Thymus (tissue), 11 donors: ENCODE measurements at regions not wholly inside any gene's neighbourhood (a gene's known extent, or its start where the extent isn't known, plus 50 kb on each side); places are given as distances from the start of the nearest gene placed in this dataset.

Experiments
- DNase-seq, 9 donors: peaks; one replicate each; pipeline ENCODE4 v3.0.0-alpha.2; 2013; ENCODE audit warnings: low spot score in 9 of 9, low read depth in 6 of 9, missing footprints in 1 of 9
- H3K27ac ChIP-seq, 2 donors: one replicate each; pipeline ENCODE4 v1.5.1; 2013; ENCODE audit warnings: control low read depth in 1 of 2, low read depth in 1 of 2, low read length in 1 of 2, mild to moderate bottlenecking in 1 of 2, moderate library complexity in 1 of 2
- H3K27me3 ChIP-seq, 2 donors: one replicate each; pipeline ENCODE4 v1.5.1; 2013; ENCODE audit warnings: low read length in 1 of 2; ENCODE audit not compliant: control insufficient read depth in 2 of 2, insufficient read depth in 1 of 2
- H3K36me3 ChIP-seq, 2 donors: one replicate each; pipeline ENCODE4 v1.5.1; 2013; ENCODE audit warnings: low read length in 1 of 2, mild to moderate bottlenecking in 1 of 2, moderate library complexity in 1 of 2; ENCODE audit not compliant: control insufficient read depth in 2 of 2, insufficient read depth in 2 of 2
- H3K4me1 ChIP-seq, 2 donors: one replicate each; pipeline ENCODE4 v1.5.1; 2013; ENCODE audit warnings: low read length in 2 of 2; ENCODE audit not compliant: control insufficient read depth in 2 of 2, insufficient read depth in 2 of 2
- H3K4me3 ChIP-seq, 2 donors: one replicate each; pipeline ENCODE4 v1.5.1; 2013; ENCODE audit warnings: low read length in 2 of 2, control low read depth in 1 of 2, mild to moderate bottlenecking in 1 of 2
- H3K9me3 ChIP-seq, 2 donors: one replicate each; pipeline ENCODE4 v1.5.1; 2013; ENCODE audit warnings: low read length in 1 of 2, mild to moderate bottlenecking in 1 of 2; ENCODE audit not compliant: control insufficient read depth in 2 of 2, insufficient read depth in 1 of 2
- WGBS: extraction: QIAGEN DNeasy Blood & Tissue Kit; methylation state at CpG from one replicate; pipeline ENCODE4 v1.1.7; 2013; 5-methylcytosine and 5-hydroxymethylcytosine counted together
- donor health status: healthy.

GRCh38 chr13:73722120-73722519 lies 412.1 kb downstream of the KLF12 start:
- Histone ChIP-seq H3K27ac (no peak overlapping the region), H3K4me1 (peaks cover 0 to 2% of the 10 kb centered on the region in 2 donors), H3K36me3 (no peaks in the 10 kb centered on the region), H3K27me3 (no peaks in the 10 kb centered on the region), H3K9me3 (no peaks in the 10 kb centered on the region), H3K4me3 (no peak overlapping the region)
- DNase-seq, result no peak
- 93% methylated on average over 1 of the region's 1 CpG for WGBS

- Histone ChIP-seq H3K27me3 (no peaks in the 10 kb centered on the region), H3K36me3 (no peaks in the 10 kb centered on the region), H3K27ac (no peak overlapping the region), H3K9me3 (no peaks in the 10 kb centered on the region), H3K4me1 (peaks cover 0 to 2% of the 10 kb centered on the region in 2 donors), H3K4me3 (no peak overlapping the region)
- WGBS, result 97% methylated on average over 4 of the region's 4 CpGs
- no peak for DNase-seq
Measured at GRCh38 chr13:73721571-73721970, 412.6 kb downstream of the KLF12 start.

- Histone ChIP-seq H3K27ac (no peak overlapping the region), H3K4me1 (peaks cover 0 to 4% of the 10 kb centered on the region in 2 donors), H3K36me3 (peaks cover under 1% of the 10 kb centered on the region in 2 donors), H3K9me3 (no peaks in the 10 kb centered on the region), H3K27me3 (no peaks in the 10 kb centered on the region), H3K4me3 (no peak overlapping the region)
- 99% methylated on average over 5 of the region's 5 CpGs for WGBS
- no peak for DNase-seq
Measured at GRCh38 chr13:73720216-73720840, 413.9 kb downstream of the KLF12 start.

- Histone ChIP-seq H3K9me3 (no peaks in the 10 kb centered on the region), H3K27ac (no peak overlapping the region), H3K36me3 (peaks cover 4 to 20% of the 10 kb centered on the region in 2 donors), H3K27me3 (no peaks in the 10 kb centered on the region), H3K4me1 (peaks cover 0 to 8% of the 10 kb centered on the region in 2 donors), H3K4me3 (no peak overlapping the region)
- WGBS, result 98% methylated on average over 6 of the region's 6 CpGs
- DNase-seq, result no peak
Measured at GRCh38 chr13:73718246-73718645, 416.0 kb downstream of the KLF12 start.

GRCh38 chr13:73717632-73718031 lies 416.6 kb downstream of the KLF12 start:
- H3K27me3 ChIP-seq, result no peaks in the 10 kb centered on the region
- no peaks in the 10 kb centered on the region for H3K9me3 ChIP-seq
- peaks cover 7 to 25% of the 10 kb centered on the region in 2 donors for H3K36me3 ChIP-seq
- DNase-seq, result peak in 1 of 9 donors; percentile 26
- peak overlapping the region in 1 of 2 donors; percentile 9 for H3K27ac ChIP-seq
- 41% methylated on average over 2 of the region's 2 CpGs for WGBS
- peaks cover 0 to 8% of the 10 kb centered on the region in 2 donors for H3K4me1 ChIP-seq
- H3K4me3 ChIP-seq, result no peak overlapping the region

- 56% methylated on average over 2 of the region's 2 CpGs for WGBS
- Histone ChIP-seq H3K9me3 (no peaks in the 10 kb centered on the region), H3K27me3 (no peaks in the 10 kb centered on the region), H3K27ac (peak overlapping the region in 1 of 2 donors; percentile 74), H3K36me3 (peaks cover 7 to 27% of the 10 kb centered on the region in 2 donors), H3K4me3 (no peak overlapping the region), H3K4me1 (peaks cover 0 to 8% of the 10 kb centered on the region in 2 donors)
- DNase-seq, result peak in 1 of 9 donors; percentile 2
Measured at GRCh38 chr13:73715911-73716510, 418.2 kb downstream of the KLF12 start.

- peaks cover 7 to 31% of the 10 kb centered on the region in 2 donors for H3K36me3 ChIP-seq
- peaks cover 0 to 8% of the 10 kb centered on the region in 2 donors for H3K4me1 ChIP-seq
- DNase-seq, result peak in 6 of 9 donors; percentile 18 to 83 (median 69)
- WGBS, result 94% methylated on average over 15 of the region's 15 CpGs
- H3K9me3 ChIP-seq, result no peaks in the 10 kb centered on the region
- peak overlapping the region; percentile 3 to 74 for H3K27ac ChIP-seq
- H3K4me3 ChIP-seq, result no peak overlapping the region
- no peaks in the 10 kb centered on the region for H3K27me3 ChIP-seq
Measured at GRCh38 chr13:73715114-73715910, 418.9 kb downstream of the KLF12 start.

- 97% methylated on average over 2 of the region's 2 CpGs for WGBS
- DNase-seq, result no peak
- H3K4me3 ChIP-seq, result no peak overlapping the region
- peaks cover 7 to 35% of the 10 kb centered on the region in 2 donors for H3K36me3 ChIP-seq
- H3K27ac ChIP-seq, result no peak overlapping the region
- H3K27me3 ChIP-seq, result no peaks in the 10 kb centered on the region
- no peaks in the 10 kb centered on the region for H3K9me3 ChIP-seq
- peaks cover 0 to 8% of the 10 kb centered on the region in 2 donors for H3K4me1 ChIP-seq
Measured at GRCh38 chr13:73714522-73714921, 419.7 kb downstream of the KLF12 start.
